B cell (primary cell): ENCODE measurements at regions not wholly inside any gene's neighbourhood (a gene's known extent, or its start where the extent isn't known, plus 50 kb on each side); places are given as distances from the start of the nearest gene placed in this dataset.

ENCODE experiments used
- ATAC-seq: fragments of 200-7000 bp; cut with Tn5 transposase; one replicate; pipeline ENCODE4 v1.10.0; 2021; ENCODE audit warnings: low read depth, mild to moderate bottlenecking, moderate number of reproducible peaks, moderate library complexity
- CTCF ChIA-PET: fragments of 350-600 bp; sonication (Branson Sonifier 250); formaldehyde crosslinking; loops from one replicate; lab custom pipeline; 2021; ENCODE audit warnings: antibody characterized with exemption, inconsistent platforms; lab: Charles Lee
- POLR2A ChIA-PET: fragments of 350-600 bp; sonication (Branson Sonifier 250); formaldehyde crosslinking; loops from one replicate; lab custom pipeline; 2021; ENCODE audit warnings: antibody characterized with exemption; lab: Charles Lee
- DNase-seq: peaks from one replicate; pipeline ENCODE4 v3.0.0; 2013
- H2AFZ ChIP-seq: 2 replicates; pipeline ENCODE4 v1.6.1; 2012; ENCODE audit warnings: mild to moderate bottlenecking, low read depth, low read length; ENCODE audit not compliant: insufficient read depth, poor library complexity, severe bottlenecking
- H3K27ac ChIP-seq, 2 donors: 1 replicate in 1 of 2; 2 replicates in 1 of 2; pipeline ENCODE4 v1.5.1; 2012 to 2013; ENCODE audit warnings: low read length in 2 of 2, mild to moderate bottlenecking in 2 of 2, moderate library complexity in 1 of 2
- H3K27me3 ChIP-seq, 4 experiments: fragments of 200-600 bp in 1 of 4; sonication (generic) in 1 of 4; replicated peaks in 1 of 4; 1 replicate in 2 of 4; 2 replicates in 2 of 4; pipeline versions ENCODE4 v1.6.1 to v1.7.0; 2013 to 2016; ENCODE audit warnings: low read length in 3 of 4, mild to moderate bottlenecking in 2 of 4, mixed read lengths in 1 of 4, moderate library complexity in 1 of 4; ENCODE audit not compliant: insufficient read depth in 4 of 4, control insufficient read depth in 3 of 4; ENCODE audit errors: control extremely low read depth in 1 of 4
- H3K36me3 ChIP-seq, 2 experiments: replicated peaks in 1 of 2; 1 replicate in 1 of 2; 2 replicates in 1 of 2; pipeline versions ENCODE4 v1.6.1 to v1.7.1; 2013; ENCODE audit warnings: low read length in 1 of 2; ENCODE audit not compliant: insufficient read depth in 2 of 2, control insufficient read depth in 1 of 2; ENCODE audit errors: control extremely low read depth in 1 of 2, extremely low read depth in 1 of 2
- H3K4me1 ChIP-seq, 2 donors: fragments of 200-600 bp in 1 of 2; sonication (generic) in 1 of 2; 1 replicate in 1 of 2; 2 replicates in 1 of 2; pipeline versions ENCODE4 v1.5.1 to v1.6.1; 2013 to 2017; ENCODE audit warnings: low read length in 2 of 2; ENCODE audit not compliant: control insufficient read depth in 2 of 2, insufficient read depth in 2 of 2
- H3K4me2 ChIP-seq: replicated peaks from 2 replicates; pipeline ENCODE3; 2012; ENCODE audit warnings: mild to moderate bottlenecking, low read depth, low read length; ENCODE audit not compliant: poor library complexity, severe bottlenecking
- H3K4me3 ChIP-seq, 5 experiments: fragments of 200-600 bp in 1 of 5; sonication (generic) in 1 of 5; 1 replicate in 3 of 5; 2 replicates in 2 of 5; pipeline versions ENCODE4 v1.5.1 to v1.7.0; 2011 to 2016; ENCODE audit warnings: low read length in 4 of 5, mild to moderate bottlenecking in 4 of 5, low read depth in 2 of 5, control low read depth in 1 of 5, moderate library complexity in 1 of 5; ENCODE audit not compliant: insufficient read depth in 1 of 5; ENCODE audit errors: control extremely low read depth in 1 of 5, extremely low read depth in 1 of 5
- H3K79me2 ChIP-seq: fragments of 200-600 bp; sonication (generic); one replicate; pipeline ENCODE4 v1.6.0; 2016; ENCODE audit warnings: low read length; ENCODE audit not compliant: control insufficient read depth, insufficient read depth
- H3K9ac ChIP-seq: fragments of 200-600 bp; sonication (generic); 2 replicates; pipeline ENCODE4 v1.6.1; 2017; ENCODE audit warnings: mild to moderate bottlenecking, low read length, moderate library complexity
- H3K9me3 ChIP-seq, 3 donors: one replicate each; pipeline versions ENCODE4 v1.6.1 to v1.7.1; 2013; ENCODE audit warnings: low read length in 2 of 3; ENCODE audit not compliant: control insufficient read depth in 2 of 3, insufficient read depth in 1 of 3; ENCODE audit errors: control extremely low read depth in 1 of 3
- H4K20me1 ChIP-seq: 2 replicates; pipeline ENCODE4 v1.6.0; 2012; ENCODE audit warnings: mild to moderate bottlenecking, low read length; ENCODE audit not compliant: insufficient read depth, control insufficient read depth, poor library complexity, severe bottlenecking
- H3K27ac Mint-ChIP-seq: one replicate; pipeline ENCODE4 v1.8.0; 2021; ENCODE audit warnings: mixed read lengths
- H3K27me3 Mint-ChIP-seq: one replicate; pipeline ENCODE4 v1.8.0; 2021; ENCODE audit warnings: mixed read lengths
- H3K4me1 Mint-ChIP-seq: one replicate; pipeline ENCODE4 v1.8.0; 2021; ENCODE audit warnings: mixed read lengths
- H3K4me3 Mint-ChIP-seq: one replicate; pipeline ENCODE4 v1.8.0; 2021; ENCODE audit warnings: mixed read lengths
- H3K9me3 Mint-ChIP-seq: one replicate; pipeline ENCODE4 v1.8.0; 2022; ENCODE audit warnings: mixed read lengths; ENCODE audit not compliant: insufficient read depth
- EZH2 ChIP-seq: IDR thresholded peaks from 2 replicates; pipeline ENCODE4 v1.6.1; 2012; ENCODE audit warnings: borderline replicate concordance, low read depth, mild to moderate bottlenecking, moderate library complexity, low read length; ENCODE audit not compliant: insufficient read depth, poor library complexity, severe bottlenecking
- WGBS: methylation state at CpG from one replicate; pipeline ENCODE4 v1.1.5; 2013; ENCODE audit warnings: missing lambda C conversion rate; ENCODE audit not compliant: insufficient coverage; 5-methylcytosine and 5-hydroxymethylcytosine counted together
- intact Hi-C: fragments of 100-400 bp; cut with micrococcal nuclease; formaldehyde crosslinking; loops from one replicate; pipeline ENCODE4 v1.10.0; 2022
- TF ChIP-seq, protein P1 (sequence below): fragments of 200-600 bp; IDR thresholded peaks from one replicate; pipeline ENCODE4 v1.8.0; 2022; ENCODE audit warnings: antibody characterized with exemption, mild to moderate bottlenecking

DNA sequence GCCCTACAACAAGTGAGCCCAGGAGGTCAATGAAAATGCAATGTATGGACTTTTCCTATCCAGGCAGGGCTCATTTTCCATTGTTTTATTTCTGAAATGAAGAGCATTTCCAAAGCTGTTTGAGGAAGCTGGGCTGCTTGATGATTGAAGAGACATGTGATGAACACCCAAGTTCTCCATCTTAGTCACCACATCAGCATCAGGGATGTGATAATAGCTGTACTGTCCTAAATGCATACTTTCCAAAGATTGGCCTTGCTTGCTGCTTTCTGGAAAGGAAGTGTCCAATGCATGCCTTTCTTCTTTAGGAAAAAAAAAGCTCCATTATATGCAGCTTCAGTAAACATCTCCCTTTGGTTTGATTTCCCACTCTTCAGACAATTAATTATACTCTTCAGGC lies 425.9 kb upstream of the RUNX1 start:
- H2AFZ ChIP-seq, result no peak overlapping the region
- intact Hi-C loops, result no loop called here
- peaks cover 5% of the 10 kb centered on the region for H3K9me3 Mint-ChIP-seq
- CTCF ChIA-PET, result no interaction called here
- H3K4me1 Mint-ChIP-seq, result peaks cover 2% of the 10 kb centered on the region
- peaks cover 40% of the 10 kb centered on the region for H3K27me3 Mint-ChIP-seq
- no peaks in the 10 kb centered on the region for H3K79me2 ChIP-seq
- no peak overlapping the region for H3K27ac Mint-ChIP-seq
- ATAC-seq, result no peak
- no peaks in the 10 kb centered on the region for H4K20me1 ChIP-seq
- POLR2A ChIA-PET, result no interaction called here
- no peak overlapping the region for H3K4me2 ChIP-seq
- no peak overlapping the region for H3K27ac ChIP-seq
- peaks cover 0 to 8% (median 1%) of the 10 kb centered on the region in 3 donors for H3K9me3 ChIP-seq
- H3K27me3 ChIP-seq, result peaks cover 0 to 6% (median 2%) of the 10 kb centered on the region in 4 experiments
- H3K4me3 ChIP-seq, result no peak overlapping the region
- no peaks in the 10 kb centered on the region for H3K36me3 ChIP-seq
- no peak for DNase-seq
- H3K9ac ChIP-seq, result no peak overlapping the region
- no peak overlapping the region for H3K4me3 Mint-ChIP-seq
- TF ChIP-seq, protein P1, sequence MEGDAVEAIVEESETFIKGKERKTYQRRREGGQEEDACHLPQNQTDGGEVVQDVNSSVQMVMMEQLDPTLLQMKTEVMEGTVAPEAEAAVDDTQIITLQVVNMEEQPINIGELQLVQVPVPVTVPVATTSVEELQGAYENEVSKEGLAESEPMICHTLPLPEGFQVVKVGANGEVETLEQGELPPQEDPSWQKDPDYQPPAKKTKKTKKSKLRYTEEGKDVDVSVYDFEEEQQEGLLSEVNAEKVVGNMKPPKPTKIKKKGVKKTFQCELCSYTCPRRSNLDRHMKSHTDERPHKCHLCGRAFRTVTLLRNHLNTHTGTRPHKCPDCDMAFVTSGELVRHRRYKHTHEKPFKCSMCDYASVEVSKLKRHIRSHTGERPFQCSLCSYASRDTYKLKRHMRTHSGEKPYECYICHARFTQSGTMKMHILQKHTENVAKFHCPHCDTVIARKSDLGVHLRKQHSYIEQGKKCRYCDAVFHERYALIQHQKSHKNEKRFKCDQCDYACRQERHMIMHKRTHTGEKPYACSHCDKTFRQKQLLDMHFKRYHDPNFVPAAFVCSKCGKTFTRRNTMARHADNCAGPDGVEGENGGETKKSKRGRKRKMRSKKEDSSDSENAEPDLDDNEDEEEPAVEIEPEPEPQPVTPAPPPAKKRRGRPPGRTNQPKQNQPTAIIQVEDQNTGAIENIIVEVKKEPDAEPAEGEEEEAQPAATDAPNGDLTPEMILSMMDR, result no peak
- no peak for TF ChIP-seq EZH2
- no peaks in the 10 kb centered on the region for H3K4me1 ChIP-seq

DNA sequence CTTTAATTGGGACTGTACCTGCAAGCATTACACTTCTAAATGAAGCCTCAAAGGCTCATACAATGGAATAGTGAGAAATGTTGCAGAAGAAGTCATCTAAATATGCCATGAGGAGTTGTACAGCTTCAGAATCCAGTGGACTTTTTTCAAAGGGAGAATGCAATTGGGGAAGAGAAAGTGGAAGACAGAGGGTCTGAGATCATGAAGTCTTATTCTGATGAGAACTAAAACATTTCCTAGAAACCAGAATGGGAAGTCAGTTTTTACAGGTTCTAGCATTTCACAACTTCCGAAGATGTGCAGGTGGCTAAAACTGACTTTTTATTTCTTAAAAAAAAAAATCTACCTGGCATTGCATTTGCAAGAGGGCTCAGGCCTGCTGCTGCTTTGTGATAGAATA lies 424.4 kb upstream of the RUNX1 start:
- Histone ChIP-seq H3K4me3 (no peak overlapping the region), H3K9me3 (no peaks in the 10 kb centered on the region), H3K36me3 (no peaks in the 10 kb centered on the region), H3K79me2 (no peaks in the 10 kb centered on the region), H3K27ac (no peak overlapping the region), H3K27me3 (peaks cover 0 to 6% (median 2%) of the 10 kb centered on the region in 4 experiments), H3K4me2 (no peak overlapping the region), H4K20me1 (no peaks in the 10 kb centered on the region), H3K4me1 (no peaks in the 10 kb centered on the region), H2AFZ (no peak overlapping the region), H3K9ac (no peak overlapping the region)
- CTCF ChIA-PET, result no interaction called here
- Mint-ChIP-seq H3K4me1 (no peaks in the 10 kb centered on the region), H3K4me3 (no peak overlapping the region), H3K27ac (no peak overlapping the region), H3K9me3 (no peaks in the 10 kb centered on the region), H3K27me3 (peaks cover 31% of the 10 kb centered on the region)
- WGBS, result no CpG with 5 or more reads among the region's 1 CpG
- POLR2A ChIA-PET, result no interaction called here
- DNase-seq, result no peak
- ATAC-seq, result no peak
- TF ChIP-seq, protein P1, result no peak
- TF ChIP-seq EZH2, result no peak
- intact Hi-C loops, result no loop called here
